Mucosa of rectum (tissue), 2 donors: ENCODE measurements at regions not wholly inside any gene's neighbourhood (a gene's known extent, or its start where the extent isn't known, plus 50 kb on each side); places are given as distances from the start of the nearest gene placed in this dataset.

ENCODE experiments used
- H3K27ac ChIP-seq, 2 donors: one replicate each; pipeline ENCODE4 v1.7.0; 2013; ENCODE audit warnings: inconsistent platforms in 2 of 2, low read depth in 2 of 2, low read length in 2 of 2
- H3K27me3 ChIP-seq, 2 donors: one replicate each; pipeline ENCODE4 v1.7.0; 2013; ENCODE audit warnings: low read length in 2 of 2; ENCODE audit not compliant: control insufficient read depth in 2 of 2, insufficient read depth in 2 of 2
- H3K36me3 ChIP-seq, 2 donors: one replicate each; pipeline ENCODE4 v1.7.0; 2013; ENCODE audit warnings: low read length in 2 of 2; ENCODE audit not compliant: control insufficient read depth in 2 of 2, insufficient read depth in 2 of 2
- H3K4me1 ChIP-seq, 2 donors: one replicate each; pipeline ENCODE4 v1.7.0; 2013; ENCODE audit warnings: low read length in 2 of 2, mild to moderate bottlenecking in 1 of 2; ENCODE audit not compliant: control insufficient read depth in 2 of 2, insufficient read depth in 2 of 2
- H3K4me3 ChIP-seq, 2 donors: one replicate each; pipeline ENCODE4 v1.7.0; 2013; ENCODE audit warnings: low read length in 2 of 2
- H3K9ac ChIP-seq, 2 donors: one replicate each; pipeline ENCODE4 v1.7.0; 2013; ENCODE audit warnings: low read length in 2 of 2, low read depth in 1 of 2, mild to moderate bottlenecking in 1 of 2
- H3K9me3 ChIP-seq, 2 donors: one replicate each; pipeline ENCODE4 v1.7.0; 2013; ENCODE audit warnings: low read length in 2 of 2; ENCODE audit not compliant: control insufficient read depth in 2 of 2
- donor health status: healthy.
- donor health status: Normal muscosa, but diverticular disease.

DNA sequence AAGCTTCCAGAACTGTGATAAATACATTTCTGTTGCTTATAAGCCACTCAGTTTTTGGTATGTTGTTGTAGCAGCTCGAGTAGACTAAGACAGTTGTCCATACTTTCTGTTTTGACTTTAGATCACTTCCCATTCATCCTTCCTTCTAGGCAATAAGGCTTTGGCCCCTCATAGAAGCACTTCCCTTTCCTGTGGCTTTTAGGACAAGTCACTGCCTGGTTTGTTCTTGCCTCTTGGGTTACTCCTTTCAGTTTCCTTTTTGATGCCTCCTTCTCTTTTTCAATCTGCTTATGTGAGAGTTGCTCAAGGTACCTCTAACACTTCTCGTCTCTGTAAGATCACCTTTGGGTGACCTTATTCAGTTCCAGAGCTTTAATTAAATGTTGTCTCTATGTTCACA is 72.4 kb upstream of the NTRK2 start:
- H3K9ac ChIP-seq, result no peak overlapping the region
- no peaks in the 10 kb centered on the region for H3K4me1 ChIP-seq
- no peaks in the 10 kb centered on the region for H3K27me3 ChIP-seq
- no peak overlapping the region for H3K27ac ChIP-seq
- peak overlapping the region in 1 of 2 donors; percentile 13 for H3K4me3 ChIP-seq
- no peaks in the 10 kb centered on the region for H3K9me3 ChIP-seq
- no peaks in the 10 kb centered on the region for H3K36me3 ChIP-seq

GRCh38 chr9:84598921-84599636 is 70.5 kb upstream of the NTRK2 start:
- H3K9ac ChIP-seq, result no peak overlapping the region
- H3K27ac ChIP-seq, result no peak overlapping the region
- H3K27me3 ChIP-seq, result no peaks in the 10 kb centered on the region
- H3K9me3 ChIP-seq, result no peaks in the 10 kb centered on the region
- H3K4me1 ChIP-seq, result no peaks in the 10 kb centered on the region
- H3K4me3 ChIP-seq, result no peak overlapping the region
- no peaks in the 10 kb centered on the region for H3K36me3 ChIP-seq

GRCh38 chr9:84600739-84601138 is 68.8 kb upstream of the NTRK2 start:
- no peaks in the 10 kb centered on the region for H3K9me3 ChIP-seq
- H3K4me1 ChIP-seq, result no peaks in the 10 kb centered on the region
- H3K27ac ChIP-seq, result no peak overlapping the region
- H3K4me3 ChIP-seq, result no peak overlapping the region
- H3K27me3 ChIP-seq, result no peaks in the 10 kb centered on the region
- no peaks in the 10 kb centered on the region for H3K36me3 ChIP-seq
- H3K9ac ChIP-seq, result no peak overlapping the region

DNA sequence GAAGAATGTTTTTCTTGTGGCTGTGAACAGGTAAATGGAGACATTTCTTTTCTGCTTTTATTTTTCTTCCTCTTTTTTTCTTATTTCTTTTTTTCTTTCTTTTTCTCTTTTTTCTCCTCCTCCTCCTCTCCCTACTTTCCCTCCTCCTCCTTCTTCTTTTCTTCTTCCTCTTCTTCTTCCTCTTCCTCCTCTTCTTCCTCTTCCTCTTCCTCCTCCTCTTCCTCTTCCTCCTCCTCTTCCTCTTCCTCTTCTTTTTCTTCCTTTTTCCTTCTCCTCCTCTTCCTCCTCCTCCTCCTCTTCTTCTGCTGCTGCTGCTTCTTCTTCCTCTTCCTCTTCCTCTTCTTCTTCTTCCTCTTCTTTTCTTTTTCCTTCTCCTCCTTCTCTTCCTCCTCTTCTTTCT is 65.3 kb upstream of the NTRK2 start:
- Histone ChIP-seq H3K36me3 (no peaks in the 10 kb centered on the region), H3K4me1 (no peaks in the 10 kb centered on the region), H3K9me3 (no peaks in the 10 kb centered on the region), H3K4me3 (no peak overlapping the region), H3K27me3 (no peaks in the 10 kb centered on the region), H3K9ac (no peak overlapping the region), H3K27ac (no peak overlapping the region)

- H3K27me3 ChIP-seq, result no peaks in the 10 kb centered on the region
Observed at GRCh38 chr9:84609779-84610178, 59.8 kb upstream of the NTRK2 start.

DNA sequence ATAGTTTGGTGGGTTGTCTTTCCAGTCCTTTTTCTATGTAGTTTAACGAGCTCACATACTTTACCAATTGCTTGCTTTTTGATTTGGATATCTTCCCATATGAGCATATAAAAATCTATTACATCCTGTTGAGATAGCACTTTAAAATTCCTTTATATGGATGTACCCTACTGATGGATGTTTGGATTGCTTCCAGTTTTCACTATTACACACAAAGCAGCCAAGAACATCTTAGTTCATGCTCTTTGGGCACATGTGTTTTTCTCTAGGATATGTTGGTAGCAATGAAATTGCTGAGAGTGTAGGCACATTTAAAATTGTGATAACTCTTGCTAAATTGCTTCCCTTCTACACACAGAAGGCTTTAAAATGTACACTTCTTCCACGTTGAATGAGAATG is 56.1 kb upstream of the NTRK2 start:
- H3K4me3 ChIP-seq, result no peak overlapping the region
- H3K27me3 ChIP-seq, result no peaks in the 10 kb centered on the region
- no peak overlapping the region for H3K27ac ChIP-seq
- H3K4me1 ChIP-seq, result no peaks in the 10 kb centered on the region
- H3K9ac ChIP-seq, result no peak overlapping the region
- no peaks in the 10 kb centered on the region for H3K9me3 ChIP-seq
- H3K36me3 ChIP-seq, result no peaks in the 10 kb centered on the region

More at GRCh38 chr9:84609779-84610178, 59.8 kb upstream of the NTRK2 start:
- Histone ChIP-seq H3K4me1 (no peaks in the 10 kb centered on the region), H3K9me3 (no peaks in the 10 kb centered on the region), H3K9ac (no peak overlapping the region), H3K27ac (no peak overlapping the region), H3K36me3 (no peaks in the 10 kb centered on the region), H3K4me3 (no peak overlapping the region)

DNA sequence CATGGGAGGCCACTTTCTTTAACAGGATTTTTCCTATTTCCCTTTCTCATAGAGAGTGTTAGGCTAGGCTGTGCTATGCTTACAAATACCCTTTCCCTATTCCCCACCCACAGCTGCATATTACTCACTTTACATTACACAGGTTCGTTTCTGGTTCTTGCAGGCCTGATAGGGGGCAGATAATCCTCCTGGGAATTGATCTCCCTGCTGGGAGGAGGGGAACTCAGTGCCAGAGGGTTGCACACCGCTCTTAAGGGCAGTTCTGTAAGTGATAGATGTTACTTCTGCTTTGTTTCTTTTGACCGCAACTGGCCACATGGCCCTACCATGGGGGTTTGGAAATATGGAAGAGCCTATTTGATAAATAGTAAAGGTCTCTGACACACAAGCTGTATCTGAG is 54.0 kb upstream of the NTRK2 start:
- no peak overlapping the region for H3K4me3 ChIP-seq
- H3K27ac ChIP-seq, result no peak overlapping the region
- no peak overlapping the region for H3K9ac ChIP-seq

GRCh38 chr9:84617411-84618029 is 52.0 kb upstream of the NTRK2 start:
- no peak overlapping the region for H3K9ac ChIP-seq
- H3K36me3 ChIP-seq, result no peaks in the 10 kb centered on the region
- H3K4me1 ChIP-seq, result no peaks in the 10 kb centered on the region
- no peaks in the 10 kb centered on the region for H3K27me3 ChIP-seq
- no peak overlapping the region for H3K4me3 ChIP-seq
- no peaks in the 10 kb centered on the region for H3K9me3 ChIP-seq
- H3K27ac ChIP-seq, result no peak overlapping the region

More for the DNA sequence above, 54.0 kb upstream of the NTRK2 start:
- Histone ChIP-seq H3K27me3 (no peaks in the 10 kb centered on the region), H3K9me3 (no peaks in the 10 kb centered on the region), H3K4me1 (no peaks in the 10 kb centered on the region), H3K36me3 (no peaks in the 10 kb centered on the region)
